ENCODE measurements at regions not wholly inside any gene's neighbourhood (a gene's known extent, or its start where the extent isn't known, plus 50 kb on each side); places are given as distances from the start of the nearest gene placed in this dataset.

GRCh38 chr5:164481270-164481669, 975.9 kb downstream of the MAT2B start:
- no peak overlapping the region for H3K9ac ChIP-seq (ENCODE audit: low read length)
- no peak overlapping the region for H3K4me2 ChIP-seq (ENCODE audit: low read length)
- H3K9me3 ChIP-seq (ENCODE audit: low read length): no peaks in the 10 kb centered on the region
- H3K36me3 ChIP-seq (ENCODE audit: insufficient read depth, low read length): no peaks in the 10 kb centered on the region
- H3K9me2 ChIP-seq (ENCODE audit: insufficient read depth, low read length): no peaks in the 10 kb centered on the region
- no peaks in the 10 kb centered on the region for H3K79me2 ChIP-seq (replicated peaks; ENCODE audit: insufficient read depth, low read length)
- H4K20me1 ChIP-seq (ENCODE audit: insufficient read depth): no peaks in the 10 kb centered on the region
- H3K4me3 ChIP-seq (ENCODE audit: low read length): no peak overlapping the region
- no peaks in the 10 kb centered on the region for H3F3A ChIP-seq (ENCODE audit: insufficient read depth, low read length, poor library complexity, severe bottlenecking)
- TF ChIP-seq SMC3 (conservative IDR thresholded peaks at IDR 0.05; ENCODE audit: poor library complexity): no peak
- no peak for TF ChIP-seq POLR2AphosphoS5 (IDR thresholded peaks at IDR 0.05)
- no peak for TF ChIP-seq MXI1 (conservative IDR thresholded peaks at IDR 0.05; ENCODE audit: poor library complexity, severe bottlenecking)
- no peak for TF ChIP-seq EP300 (conservative IDR thresholded peaks at IDR 0.05; ENCODE audit: poor library complexity, severe bottlenecking)
- no peak for TF ChIP-seq REST (IDR thresholded peaks at IDR 0.05; ENCODE audit: borderline replicate concordance)
- no peak for TF ChIP-seq EZH2 (IDR thresholded peaks at IDR 0.05; ENCODE audit: borderline replicate concordance, insufficient read depth, low read length, poor library complexity, severe bottlenecking)
- no peak for TF ChIP-seq RAD21 (conservative IDR thresholded peaks at IDR 0.05)
- no peak for TF ChIP-seq TAF1 (IDR thresholded peaks at IDR 0.05; ENCODE audit: low read depth)
- TF ChIP-seq CTCF (IDR thresholded peaks at IDR 0.05; ENCODE audit: poor library complexity, severe bottlenecking): no peak
- no peaks in the 10 kb centered on the region for H3K27me3 ChIP-seq (ENCODE audit: insufficient read depth, low read depth, low read length)
- no peak overlapping the region for H3K27ac ChIP-seq (ENCODE audit: low read length)
- no peak overlapping the region for H2AFZ ChIP-seq (ENCODE audit: low read depth, low read length)

GRCh38 chr5:164482351-164482750, 976.9 kb downstream of the MAT2B start:
- H3F3A ChIP-seq (ENCODE audit: insufficient read depth, low read length, poor library complexity, severe bottlenecking): no peaks in the 10 kb centered on the region
- no peaks in the 10 kb centered on the region for H3K9me2 ChIP-seq (ENCODE audit: insufficient read depth, low read length)
- H3K4me2 ChIP-seq (ENCODE audit: low read length): no peak overlapping the region
- TF ChIP-seq EP300 (conservative IDR thresholded peaks at IDR 0.05; ENCODE audit: poor library complexity, severe bottlenecking) (no peak), CTCF (IDR thresholded peaks at IDR 0.05; ENCODE audit: poor library complexity, severe bottlenecking) (no peak), MXI1 (conservative IDR thresholded peaks at IDR 0.05; ENCODE audit: poor library complexity, severe bottlenecking) (no peak), TAF1 (IDR thresholded peaks at IDR 0.05; ENCODE audit: low read depth) (no peak), POLR2AphosphoS5 (IDR thresholded peaks at IDR 0.05) (no peak), RAD21 (conservative IDR thresholded peaks at IDR 0.05) (no peak), EZH2 (IDR thresholded peaks at IDR 0.05; ENCODE audit: borderline replicate concordance, insufficient read depth, low read length, poor library complexity, severe bottlenecking) (no peak), SMC3 (conservative IDR thresholded peaks at IDR 0.05; ENCODE audit: poor library complexity) (no peak), REST (IDR thresholded peaks at IDR 0.05; ENCODE audit: borderline replicate concordance) (no peak)
- H4K20me1 ChIP-seq (ENCODE audit: insufficient read depth): no peaks in the 10 kb centered on the region
- H3K36me3 ChIP-seq (ENCODE audit: insufficient read depth, low read length): no peaks in the 10 kb centered on the region
- no peak overlapping the region for H3K27ac ChIP-seq (ENCODE audit: low read length)
- H3K79me2 ChIP-seq (replicated peaks; ENCODE audit: insufficient read depth, low read length): no peaks in the 10 kb centered on the region
- no peak overlapping the region for H3K4me3 ChIP-seq (ENCODE audit: low read length)
- H2AFZ ChIP-seq (ENCODE audit: low read depth, low read length): no peak overlapping the region
- H3K27me3 ChIP-seq (ENCODE audit: insufficient read depth, low read depth, low read length): no peaks in the 10 kb centered on the region
- H3K9me3 ChIP-seq (ENCODE audit: low read length): no peaks in the 10 kb centered on the region
- no peak overlapping the region for H3K9ac ChIP-seq (ENCODE audit: low read length)
